ENCODE measurements at regions not wholly inside any gene's neighbourhood (a gene's known extent, or its start where the extent isn't known, plus 50 kb on each side); places are given as distances from the start of the nearest gene placed in this dataset.

DNA sequence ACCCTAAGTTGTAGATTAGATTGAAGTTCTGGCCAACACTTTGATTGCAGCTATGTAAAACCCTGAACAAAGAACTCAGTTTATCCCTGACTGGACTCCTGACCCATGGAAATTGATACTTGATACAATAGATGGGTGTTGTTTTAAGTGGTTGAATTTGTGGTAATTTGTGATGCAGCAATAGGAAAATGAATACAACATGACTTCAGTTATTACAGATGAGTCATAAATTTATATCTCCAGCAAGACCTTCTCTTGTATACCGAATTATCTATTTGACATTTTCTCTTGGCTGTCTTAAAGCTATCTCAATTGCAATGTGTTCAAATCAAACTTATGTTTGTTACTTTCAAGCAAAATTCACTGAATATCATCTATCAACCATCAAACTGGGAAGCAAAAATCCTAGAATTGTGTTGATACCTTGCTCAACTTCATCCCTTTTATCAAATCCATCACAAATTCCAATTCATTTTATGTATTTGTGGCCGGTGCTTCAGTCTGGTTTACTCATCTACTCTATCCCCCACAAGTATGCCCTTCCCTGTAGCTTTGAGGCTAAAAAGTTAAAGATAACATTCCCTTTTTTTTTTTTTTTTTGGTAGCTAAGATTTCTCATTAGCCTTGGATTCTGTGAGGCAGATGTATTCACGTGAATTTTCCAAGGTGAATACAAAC, 129.4 kb upstream of the CENPW start:
- Histone ChIP-seq H3K4me3 (no peak overlapping the region), H3K4me2 (ENCODE audit: insufficient read depth, low read length) (no peak overlapping the region), H3K27ac (ENCODE audit: extremely low read depth, low read depth, low read length) (no peak overlapping the region), H3K9me1 (ENCODE audit: control insufficient read depth, insufficient read depth, low read length) (no peaks in the 10 kb centered on the region), H3K9me3 (replicated peaks; ENCODE audit: control insufficient read depth, insufficient read depth, low read depth, low read length) (no peaks in the 10 kb centered on the region), H2AFZ (ENCODE audit: low read depth, low read length) (no peak overlapping the region), H3K4me1 (replicated peaks in 1 of 2; ENCODE audit: control insufficient read depth in 2 of 2, insufficient read depth in 2 of 2, low read length in 2 of 2) (peaks cover 0 to 8% of the 10 kb centered on the region in 2 experiments; a peak in 2 of 5 replicates), H3K27me3 (ENCODE audit: control insufficient read depth in 2 of 2, insufficient read depth in 2 of 2, low read length in 2 of 2) (no peaks in the 10 kb centered on the region; a peak in 1 of 5 replicates), H3K9ac (ENCODE audit: insufficient read depth in 1 of 2, low read depth in 2 of 2, low read length in 2 of 2) (no peak overlapping the region), H3K79me2 (ENCODE audit: control insufficient read depth, insufficient read depth, low read length) (no peaks in the 10 kb centered on the region), H3K36me3 (ENCODE audit: control insufficient read depth, insufficient read depth, low read length) (no peaks in the 10 kb centered on the region), H4K20me1 (replicated peaks; ENCODE audit: control insufficient read depth, insufficient read depth, low read length) (no peaks in the 10 kb centered on the region)
- FAIRE-seq = no peak
- TF ChIP-seq, protein P1, sequence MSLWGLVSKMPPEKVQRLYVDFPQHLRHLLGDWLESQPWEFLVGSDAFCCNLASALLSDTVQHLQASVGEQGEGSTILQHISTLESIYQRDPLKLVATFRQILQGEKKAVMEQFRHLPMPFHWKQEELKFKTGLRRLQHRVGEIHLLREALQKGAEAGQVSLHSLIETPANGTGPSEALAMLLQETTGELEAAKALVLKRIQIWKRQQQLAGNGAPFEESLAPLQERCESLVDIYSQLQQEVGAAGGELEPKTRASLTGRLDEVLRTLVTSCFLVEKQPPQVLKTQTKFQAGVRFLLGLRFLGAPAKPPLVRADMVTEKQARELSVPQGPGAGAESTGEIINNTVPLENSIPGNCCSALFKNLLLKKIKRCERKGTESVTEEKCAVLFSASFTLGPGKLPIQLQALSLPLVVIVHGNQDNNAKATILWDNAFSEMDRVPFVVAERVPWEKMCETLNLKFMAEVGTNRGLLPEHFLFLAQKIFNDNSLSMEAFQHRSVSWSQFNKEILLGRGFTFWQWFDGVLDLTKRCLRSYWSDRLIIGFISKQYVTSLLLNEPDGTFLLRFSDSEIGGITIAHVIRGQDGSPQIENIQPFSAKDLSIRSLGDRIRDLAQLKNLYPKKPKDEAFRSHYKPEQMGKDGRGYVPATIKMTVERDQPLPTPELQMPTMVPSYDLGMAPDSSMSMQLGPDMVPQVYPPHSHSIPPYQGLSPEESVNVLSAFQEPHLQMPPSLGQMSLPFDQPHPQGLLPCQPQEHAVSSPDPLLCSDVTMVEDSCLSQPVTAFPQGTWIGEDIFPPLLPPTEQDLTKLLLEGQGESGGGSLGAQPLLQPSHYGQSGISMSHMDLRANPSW (CRISPR knock-in tag; IDR thresholded peaks at IDR 0.05) = no peak
- no peak for TF ChIP-seq TARDBP (IDR thresholded peaks at IDR 0.05)
- TF ChIP-seq ZNF316 (IDR thresholded peaks at IDR 0.05) = no peak
- no peak for TF ChIP-seq FOSL1 (tag; conservative IDR thresholded peaks at IDR 0.05)
- no peak for TF ChIP-seq SIN3B (IDR thresholded peaks at IDR 0.05; ENCODE audit: low read depth)
- TF ChIP-seq ILF3 (IDR thresholded peaks at IDR 0.05; ENCODE audit: borderline replicate concordance) = no peak
- TF ChIP-seq, protein P2, sequence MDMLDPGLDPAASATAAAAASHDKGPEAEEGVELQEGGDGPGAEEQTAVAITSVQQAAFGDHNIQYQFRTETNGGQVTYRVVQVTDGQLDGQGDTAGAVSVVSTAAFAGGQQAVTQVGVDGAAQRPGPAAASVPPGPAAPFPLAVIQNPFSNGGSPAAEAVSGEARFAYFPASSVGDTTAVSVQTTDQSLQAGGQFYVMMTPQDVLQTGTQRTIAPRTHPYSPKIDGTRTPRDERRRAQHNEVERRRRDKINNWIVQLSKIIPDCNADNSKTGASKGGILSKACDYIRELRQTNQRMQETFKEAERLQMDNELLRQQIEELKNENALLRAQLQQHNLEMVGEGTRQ (CRISPR knock-in tag; IDR thresholded peaks at IDR 0.05) = no peak
- no peak for TF ChIP-seq KAT7 (CRISPR knock-in tag; IDR thresholded peaks at IDR 0.05; ENCODE audit: borderline replicate concordance)
- TF ChIP-seq, protein P3, sequence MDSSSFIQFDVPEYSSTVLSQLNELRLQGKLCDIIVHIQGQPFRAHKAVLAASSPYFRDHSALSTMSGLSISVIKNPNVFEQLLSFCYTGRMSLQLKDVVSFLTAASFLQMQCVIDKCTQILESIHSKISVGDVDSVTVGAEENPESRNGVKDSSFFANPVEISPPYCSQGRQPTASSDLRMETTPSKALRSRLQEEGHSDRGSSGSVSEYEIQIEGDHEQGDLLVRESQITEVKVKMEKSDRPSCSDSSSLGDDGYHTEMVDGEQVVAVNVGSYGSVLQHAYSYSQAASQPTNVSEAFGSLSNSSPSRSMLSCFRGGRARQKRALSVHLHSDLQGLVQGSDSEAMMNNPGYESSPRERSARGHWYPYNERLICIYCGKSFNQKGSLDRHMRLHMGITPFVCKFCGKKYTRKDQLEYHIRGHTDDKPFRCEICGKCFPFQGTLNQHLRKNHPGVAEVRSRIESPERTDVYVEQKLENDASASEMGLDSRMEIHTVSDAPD (CRISPR knock-in tag; IDR thresholded peaks at IDR 0.05) = no peak
- TF ChIP-seq ARNT (IDR thresholded peaks at IDR 0.05) = no peak
- no peak for TF ChIP-seq ZKSCAN1 (IDR thresholded peaks at IDR 0.05; ENCODE audit: low read depth, low read length)
- TF ChIP-seq, protein P4, sequence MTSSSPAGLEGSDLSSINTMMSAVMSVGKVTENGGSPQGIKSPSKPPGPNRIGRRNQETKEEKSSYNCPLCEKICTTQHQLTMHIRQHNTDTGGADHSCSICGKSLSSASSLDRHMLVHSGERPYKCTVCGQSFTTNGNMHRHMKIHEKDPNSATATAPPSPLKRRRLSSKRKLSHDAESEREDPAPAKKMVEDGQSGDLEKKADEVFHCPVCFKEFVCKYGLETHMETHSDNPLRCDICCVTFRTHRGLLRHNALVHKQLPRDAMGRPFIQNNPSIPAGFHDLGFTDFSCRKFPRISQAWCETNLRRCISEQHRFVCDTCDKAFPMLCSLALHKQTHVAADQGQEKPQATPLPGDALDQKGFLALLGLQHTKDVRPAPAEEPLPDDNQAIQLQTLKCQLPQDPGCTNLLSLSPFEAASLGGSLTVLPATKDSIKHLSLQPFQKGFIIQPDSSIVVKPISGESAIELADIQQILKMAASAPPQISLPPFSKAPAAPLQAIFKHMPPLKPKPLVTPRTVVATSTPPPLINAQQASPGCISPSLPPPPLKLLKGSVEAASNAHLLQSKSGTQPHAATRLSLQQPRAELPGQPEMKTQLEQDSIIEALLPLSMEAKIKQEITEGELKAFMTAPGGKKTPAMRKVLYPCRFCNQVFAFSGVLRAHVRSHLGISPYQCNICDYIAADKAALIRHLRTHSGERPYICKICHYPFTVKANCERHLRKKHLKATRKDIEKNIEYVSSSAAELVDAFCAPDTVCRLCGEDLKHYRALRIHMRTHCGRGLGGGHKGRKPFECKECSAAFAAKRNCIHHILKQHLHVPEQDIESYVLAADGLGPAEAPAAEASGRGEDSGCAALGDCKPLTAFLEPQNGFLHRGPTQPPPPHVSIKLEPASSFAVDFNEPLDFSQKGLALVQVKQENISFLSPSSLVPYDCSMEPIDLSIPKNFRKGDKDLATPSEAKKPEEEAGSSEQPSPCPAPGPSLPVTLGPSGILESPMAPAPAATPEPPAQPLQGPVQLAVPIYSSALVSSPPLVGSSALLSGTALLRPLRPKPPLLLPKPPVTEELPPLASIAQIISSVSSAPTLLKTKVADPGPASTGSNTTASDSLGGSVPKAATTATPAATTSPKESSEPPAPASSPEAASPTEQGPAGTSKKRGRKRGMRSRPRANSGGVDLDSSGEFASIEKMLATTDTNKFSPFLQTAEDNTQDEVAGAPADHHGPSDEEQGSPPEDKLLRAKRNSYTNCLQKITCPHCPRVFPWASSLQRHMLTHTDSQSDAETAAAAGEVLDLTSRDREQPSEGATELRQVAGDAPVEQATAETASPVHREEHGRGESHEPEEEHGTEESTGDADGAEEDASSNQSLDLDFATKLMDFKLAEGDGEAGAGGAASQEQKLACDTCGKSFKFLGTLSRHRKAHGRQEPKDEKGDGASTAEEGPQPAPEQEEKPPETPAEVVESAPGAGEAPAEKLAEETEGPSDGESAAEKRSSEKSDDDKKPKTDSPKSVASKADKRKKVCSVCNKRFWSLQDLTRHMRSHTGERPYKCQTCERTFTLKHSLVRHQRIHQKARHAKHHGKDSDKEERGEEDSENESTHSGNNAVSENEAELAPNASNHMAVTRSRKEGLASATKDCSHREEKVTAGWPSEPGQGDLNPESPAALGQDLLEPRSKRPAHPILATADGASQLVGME (CRISPR knock-in tag; IDR thresholded peaks at IDR 0.05) = no peak
- no peak for TF ChIP-seq ZNF507 (tag; conservative IDR thresholded peaks at IDR 0.05)
- ChIA-PET POLR2A (interaction anchor here (1.0 to 1.1 kb wide), 2 partner anchors 13 kb away, joined by 3 to 5 read pairs; no protein-coding TSS in a partner anchor), CTCF (ENCODE audit: low intra/inter-chr PET ratio) (no interaction called here)
- intact Hi-C loops (cut with micrococcal nuclease) (no loop called here), in situ Hi-C loops (cut with MboI) (no loop called here)
- 7% methylated on average over 3 of the region's 3 CpGs for WGBS (ENCODE audit: insufficient coverage, low coverage, missing lambda C conversion rate)
- DNase-seq (ENCODE audit: extremely low read depth in 1 of 4, low spot score in 3 of 4) = no peak
- no peak for ATAC-seq
- no TSS peak for BruUV-seq (replicated peaks)
